ENCODE measurements at regions not wholly inside any gene's neighbourhood (a gene's known extent, or its start where the extent isn't known, plus 50 kb on each side); places are given as distances from the start of the nearest gene placed in this dataset.

GRCh38 chr18:67216846-67217245 is 299.7 kb downstream of the DSEL start:
- no peaks in the 10 kb centered on the region for H3K9me3 ChIP-seq (replicated peaks; ENCODE audit: control insufficient read depth, low read depth, low read length)
- no peak for DNase-seq
- no CpG with 5 or more reads among the region's 1 CpG for WGBS (ENCODE audit: insufficient coverage)
- H3K27ac ChIP-seq (ENCODE audit: low read length): no peak overlapping the region
- no peaks in the 10 kb centered on the region for H3K36me3 ChIP-seq (ENCODE audit: control insufficient read depth, insufficient read depth, low read length)
- H3K4me1 ChIP-seq (ENCODE audit: control insufficient read depth, insufficient read depth, low read length): no peaks in the 10 kb centered on the region
- no peak overlapping the region for H3K4me3 ChIP-seq (ENCODE audit: low read length)
- H3K27me3 ChIP-seq (ENCODE audit: control insufficient read depth, insufficient read depth, low read length): no peaks in the 10 kb centered on the region

- no peak for DNase-seq
- Histone ChIP-seq H3K36me3 (ENCODE audit: control insufficient read depth, insufficient read depth, low read length) (no peaks in the 10 kb centered on the region), H3K4me3 (ENCODE audit: low read length) (no peak overlapping the region), H3K27ac (ENCODE audit: low read length) (no peak overlapping the region), H3K9me3 (replicated peaks; ENCODE audit: control insufficient read depth, low read depth, low read length) (no peaks in the 10 kb centered on the region), H3K27me3 (ENCODE audit: control insufficient read depth, insufficient read depth, low read length) (no peaks in the 10 kb centered on the region), H3K4me1 (ENCODE audit: control insufficient read depth, insufficient read depth, low read length) (no peaks in the 10 kb centered on the region)
- 92% methylated on average over 15 of the region's 25 CpGs for WGBS (ENCODE audit: insufficient coverage)
Observed at GRCh38 chr18:67215686-67216085, 300.8 kb downstream of the DSEL start.

GRCh38 chr18:67211646-67212045 is 304.9 kb downstream of the DSEL start:
- H3K27ac ChIP-seq (ENCODE audit: low read length): no peak overlapping the region
- H3K4me3 ChIP-seq (ENCODE audit: low read length): no peak overlapping the region
- 93% methylated on average over 4 of the region's 6 CpGs for WGBS (ENCODE audit: insufficient coverage)
- no peaks in the 10 kb centered on the region for H3K27me3 ChIP-seq (ENCODE audit: control insufficient read depth, insufficient read depth, low read length)
- H3K4me1 ChIP-seq (ENCODE audit: control insufficient read depth, insufficient read depth, low read length): no peaks in the 10 kb centered on the region
- H3K9me3 ChIP-seq (replicated peaks; ENCODE audit: control insufficient read depth, low read depth, low read length): no peaks in the 10 kb centered on the region
- DNase-seq: no peak
- no peaks in the 10 kb centered on the region for H3K36me3 ChIP-seq (ENCODE audit: control insufficient read depth, insufficient read depth, low read length)

DNA sequence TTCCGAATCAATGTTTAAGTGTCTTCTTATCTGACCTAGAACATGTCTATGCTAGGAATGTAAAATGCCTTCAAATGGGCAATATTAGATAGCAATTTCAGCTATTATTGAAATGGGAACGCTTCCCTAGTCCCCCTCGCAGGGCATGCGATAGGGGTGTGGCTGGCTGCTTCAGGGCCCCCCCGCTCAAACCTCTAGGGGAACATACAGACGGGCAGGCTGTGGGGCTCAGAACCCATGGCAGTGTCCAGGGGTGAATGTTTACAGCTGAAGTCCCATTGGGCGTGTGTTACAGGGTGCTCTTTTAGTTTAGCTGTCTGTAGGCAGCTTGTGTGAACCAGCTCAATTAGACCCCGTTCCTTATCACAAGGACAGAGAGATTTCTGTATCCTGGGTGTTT is 315.9 kb downstream of the DSEL start:
- Histone ChIP-seq H3K4me3 (ENCODE audit: low read length) (no peak overlapping the region), H3K4me1 (ENCODE audit: control insufficient read depth, insufficient read depth, low read length) (no peaks in the 10 kb centered on the region), H3K9me3 (replicated peaks; ENCODE audit: control insufficient read depth, low read depth, low read length) (no peaks in the 10 kb centered on the region), H3K27ac (ENCODE audit: low read length) (no peak overlapping the region), H3K27me3 (ENCODE audit: control insufficient read depth, insufficient read depth, low read length) (no peaks in the 10 kb centered on the region), H3K36me3 (ENCODE audit: control insufficient read depth, insufficient read depth, low read length) (no peaks in the 10 kb centered on the region)
- no peak for DNase-seq
- 84% methylated on average over 5 of the region's 8 CpGs for WGBS (ENCODE audit: insufficient coverage)

GRCh38 chr18:67199993-67200617 is 316.4 kb downstream of the DSEL start:
- H3K4me3 ChIP-seq (ENCODE audit: low read length): no peak overlapping the region
- no peaks in the 10 kb centered on the region for H3K9me3 ChIP-seq (replicated peaks; ENCODE audit: control insufficient read depth, low read depth, low read length)
- H3K27ac ChIP-seq (ENCODE audit: low read length): no peak overlapping the region
- no CpG with 5 or more reads among the region's 3 CpGs for WGBS (ENCODE audit: insufficient coverage)
- H3K4me1 ChIP-seq (ENCODE audit: control insufficient read depth, insufficient read depth, low read length): no peaks in the 10 kb centered on the region
- no peaks in the 10 kb centered on the region for H3K36me3 ChIP-seq (ENCODE audit: control insufficient read depth, insufficient read depth, low read length)
- H3K27me3 ChIP-seq (ENCODE audit: control insufficient read depth, insufficient read depth, low read length): no peaks in the 10 kb centered on the region
- peak; percentile 68 for DNase-seq

- Histone ChIP-seq H3K4me3 (ENCODE audit: low read length) (no peak overlapping the region), H3K9me3 (replicated peaks; ENCODE audit: control insufficient read depth, low read depth, low read length) (no peaks in the 10 kb centered on the region), H3K4me1 (ENCODE audit: control insufficient read depth, insufficient read depth, low read length) (no peaks in the 10 kb centered on the region), H3K36me3 (ENCODE audit: control insufficient read depth, insufficient read depth, low read length) (no peaks in the 10 kb centered on the region), H3K27me3 (ENCODE audit: control insufficient read depth, insufficient read depth, low read length) (no peaks in the 10 kb centered on the region), H3K27ac (ENCODE audit: low read length) (no peak overlapping the region)
- no peak for DNase-seq
- 50% methylated on average over 2 of the region's 5 CpGs for WGBS (ENCODE audit: insufficient coverage)
Observed at GRCh38 chr18:67194886-67195285, 321.6 kb downstream of the DSEL start.

DNA sequence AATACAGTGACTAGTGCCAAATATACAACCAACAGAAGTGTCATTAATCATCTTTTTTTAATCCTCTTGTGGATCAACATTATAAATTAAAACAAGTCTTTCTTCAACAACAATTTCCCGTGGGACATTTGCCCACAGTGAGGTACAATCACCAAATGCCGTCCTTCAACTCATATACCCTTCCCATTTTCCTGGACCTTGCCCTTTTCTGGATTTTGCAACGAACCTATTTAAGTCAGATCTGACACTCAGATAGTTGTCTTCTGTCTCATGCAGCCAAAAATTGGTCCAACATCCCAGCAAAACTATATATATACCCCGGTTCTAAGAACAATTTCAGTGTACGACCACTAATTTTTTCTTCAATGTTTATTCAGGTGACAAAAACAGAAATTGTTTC is 324.0 kb downstream of the DSEL start:
- no peak overlapping the region for H3K27ac ChIP-seq (ENCODE audit: low read length)
- 49% methylated on average over 3 of the region's 5 CpGs for WGBS (ENCODE audit: insufficient coverage)
- no peaks in the 10 kb centered on the region for H3K27me3 ChIP-seq (ENCODE audit: control insufficient read depth, insufficient read depth, low read length)
- H3K4me1 ChIP-seq (ENCODE audit: control insufficient read depth, insufficient read depth, low read length): no peaks in the 10 kb centered on the region
- DNase-seq: no peak
- H3K9me3 ChIP-seq (replicated peaks; ENCODE audit: control insufficient read depth, low read depth, low read length): no peaks in the 10 kb centered on the region
- H3K36me3 ChIP-seq (ENCODE audit: control insufficient read depth, insufficient read depth, low read length): no peaks in the 10 kb centered on the region
- H3K4me3 ChIP-seq (ENCODE audit: low read length): no peak overlapping the region

DNA sequence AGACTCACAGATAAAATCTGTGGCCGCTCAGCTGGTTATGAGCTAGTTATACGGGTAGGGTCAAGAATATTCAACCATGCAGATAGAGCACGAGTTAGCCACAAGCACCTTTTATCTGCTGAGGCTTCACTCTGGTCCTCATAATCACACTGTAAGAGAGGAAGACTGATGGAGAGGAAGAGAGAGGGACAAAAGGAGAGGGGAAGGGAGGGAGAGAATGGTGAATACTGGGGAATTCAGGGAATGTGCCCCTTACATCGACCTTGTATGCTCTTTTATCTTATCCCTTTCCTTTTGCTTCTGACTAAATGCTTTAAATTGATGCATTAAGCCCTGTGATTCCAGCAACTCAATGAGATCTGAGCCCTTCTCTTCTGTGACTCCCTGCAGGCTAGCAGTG is 333.1 kb downstream of the DSEL start:
- Histone ChIP-seq H3K36me3 (ENCODE audit: control insufficient read depth, insufficient read depth, low read length) (no peaks in the 10 kb centered on the region), H3K27ac (ENCODE audit: low read length) (no peak overlapping the region), H3K4me1 (ENCODE audit: control insufficient read depth, insufficient read depth, low read length) (no peaks in the 10 kb centered on the region), H3K27me3 (ENCODE audit: control insufficient read depth, insufficient read depth, low read length) (no peaks in the 10 kb centered on the region), H3K4me3 (ENCODE audit: low read length) (no peak overlapping the region), H3K9me3 (replicated peaks; ENCODE audit: control insufficient read depth, low read depth, low read length) (no peaks in the 10 kb centered on the region)
- 70% methylated on average over 2 of the region's 4 CpGs for WGBS (ENCODE audit: insufficient coverage)
- no peak for DNase-seq

GRCh38 chr18:67179726-67180125 is 336.8 kb downstream of the DSEL start:
- no peak for DNase-seq
- Histone ChIP-seq H3K4me1 (ENCODE audit: control insufficient read depth, insufficient read depth, low read length) (no peaks in the 10 kb centered on the region), H3K36me3 (ENCODE audit: control insufficient read depth, insufficient read depth, low read length) (no peaks in the 10 kb centered on the region), H3K4me3 (ENCODE audit: low read length) (no peak overlapping the region), H3K9me3 (replicated peaks; ENCODE audit: control insufficient read depth, low read depth, low read length) (no peaks in the 10 kb centered on the region), H3K27ac (ENCODE audit: low read length) (no peak overlapping the region), H3K27me3 (ENCODE audit: control insufficient read depth, insufficient read depth, low read length) (no peaks in the 10 kb centered on the region)
- WGBS (ENCODE audit: insufficient coverage): no CpG with 5 or more reads among the region's 3 CpGs

DNA sequence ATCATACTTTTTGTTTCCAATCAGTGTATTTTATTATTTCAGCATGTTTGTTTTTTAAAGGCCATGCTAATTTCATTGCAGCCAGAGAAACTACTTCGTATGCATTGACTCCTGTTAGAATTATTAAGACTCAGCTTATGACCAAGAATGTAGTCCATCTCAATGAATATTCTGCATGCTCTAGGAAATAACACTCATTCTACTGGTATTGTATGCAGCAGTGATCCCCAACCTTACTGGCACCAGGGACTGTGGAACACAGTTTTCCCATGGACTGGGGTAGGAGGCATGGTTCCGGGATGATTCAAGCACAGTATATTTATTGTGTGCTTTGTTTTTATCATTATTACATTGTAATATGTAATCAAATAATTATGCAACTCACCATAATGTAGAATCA is 356.9 kb downstream of the DSEL start:
- Histone ChIP-seq H3K4me1 (ENCODE audit: control insufficient read depth, insufficient read depth, low read length) (no peaks in the 10 kb centered on the region), H3K36me3 (ENCODE audit: control insufficient read depth, insufficient read depth, low read length) (no peaks in the 10 kb centered on the region), H3K9me3 (replicated peaks; ENCODE audit: control insufficient read depth, low read depth, low read length) (no peaks in the 10 kb centered on the region), H3K27ac (ENCODE audit: low read length) (no peak overlapping the region), H3K27me3 (ENCODE audit: control insufficient read depth, insufficient read depth, low read length) (no peaks in the 10 kb centered on the region), H3K4me3 (ENCODE audit: low read length) (no peak overlapping the region)
- no CpG with 5 or more reads among the region's 2 CpGs for WGBS (ENCODE audit: insufficient coverage)
- DNase-seq: no peak

- WGBS (ENCODE audit: insufficient coverage): no CpG with 5 or more reads among the region's 3 CpGs
- Histone ChIP-seq H3K4me3 (ENCODE audit: low read length) (no peak overlapping the region), H3K27ac (ENCODE audit: low read length) (no peak overlapping the region), H3K4me1 (ENCODE audit: control insufficient read depth, insufficient read depth, low read length) (no peaks in the 10 kb centered on the region), H3K9me3 (replicated peaks; ENCODE audit: control insufficient read depth, low read depth, low read length) (no peaks in the 10 kb centered on the region), H3K27me3 (ENCODE audit: control insufficient read depth, insufficient read depth, low read length) (no peaks in the 10 kb centered on the region), H3K36me3 (ENCODE audit: control insufficient read depth, insufficient read depth, low read length) (no peaks in the 10 kb centered on the region)
- DNase-seq: no peak
Observed at GRCh38 chr18:67154979-67155378, 361.5 kb downstream of the DSEL start.
